Panc1 (cell line): ENCODE measurements at regions not wholly inside any gene's neighbourhood (a gene's known extent, or its start where the extent isn't known, plus 50 kb on each side); places are given as distances from the start of the nearest gene placed in this dataset.

ENCODE experiments used
- ATAC-seq: fragments of 200-7000 bp; cut with Tn5 transposase; 2 replicates; pipeline ENCODE4 v1.9.1; 2020; ENCODE audit warnings: mild to moderate bottlenecking, moderate library complexity
- BruUV-seq: library from RNA; stranded (reverse); fragments of 400-500 nt; replicated peaks from 2 replicates; lab custom pipeline; 2021; lab: Mats Ljungman, UMichigan
- CTCF ChIA-PET: fragments of 300-600 bp; sonication (Branson Sonifier 250); formaldehyde crosslinking; loops from one replicate; lab custom pipeline; 2022; ENCODE audit warnings: antibody characterized with exemption; lab: Charles Lee
- POLR2A ChIA-PET: fragments of 300-600 bp; sonication (Branson Sonifier 250); formaldehyde crosslinking; loops from one replicate; lab custom pipeline; 2022; ENCODE audit warnings: antibody characterized with exemption; lab: Charles Lee
- DNase-seq: peaks from one replicate; pipeline ENCODE4 v3.0.0-alpha.2; 2010; ENCODE audit warnings: low read depth, low spot score
- H3K27ac ChIP-seq: 2 replicates; pipeline ENCODE4 v1.5.1; 2011; ENCODE audit warnings: mild to moderate bottlenecking, low read length, inconsistent platforms
- H3K27me3 ChIP-seq: fragments of 200-500 bp; sonication (Bioruptor generic); 2 replicates; pipeline ENCODE4 v1.6.0; 2014; ENCODE audit warnings: low read length, inconsistent platforms; ENCODE audit not compliant: control insufficient read depth, insufficient read depth
- H3K36me3 ChIP-seq: fragments of 200-500 bp; sonication (Bioruptor generic); 2 replicates; pipeline ENCODE4 v1.5.1; 2014; ENCODE audit warnings: inconsistent platforms, mild to moderate bottlenecking, low read length, moderate library complexity; ENCODE audit not compliant: control insufficient read depth, insufficient read depth
- H3K4me1 ChIP-seq: 2 replicates; pipeline ENCODE4 v1.5.1; 2011; ENCODE audit warnings: inconsistent platforms, mild to moderate bottlenecking, low read length, moderate library complexity; ENCODE audit not compliant: control insufficient read depth, insufficient read depth
- H3K4me3 ChIP-seq, 2 experiments: 2 replicates each; pipeline ENCODE4 v1.5.1; 2011 to 2012; ENCODE audit warnings: low read depth in 2 of 2, low read length in 2 of 2, mild to moderate bottlenecking in 2 of 2, inconsistent platforms in 1 of 2, moderate library complexity in 1 of 2
- H3K9me3 ChIP-seq: fragments of 200-500 bp; sonication (Bioruptor generic); 2 replicates; pipeline ENCODE4 v1.5.1; 2014; ENCODE audit warnings: low read depth, mild to moderate bottlenecking, inconsistent platforms, low read length, moderate library complexity; ENCODE audit not compliant: control insufficient read depth, insufficient read depth
- POLR2AphosphoS5 ChIP-seq: IDR thresholded peaks from 2 replicates; pipeline ENCODE4 v1.6.1; 2012; ENCODE audit warnings: mild to moderate bottlenecking, low read depth, low read length, moderate library complexity
- SIN3A ChIP-seq: IDR thresholded peaks from 2 replicates; pipeline ENCODE4 v1.6.1; 2012; ENCODE audit warnings: low read depth, mild to moderate bottlenecking, low read length, moderate library complexity, borderline replicate concordance; ENCODE audit not compliant: insufficient read depth
- TCF7L2 ChIP-seq: IDR thresholded peaks from 2 replicates; pipeline ENCODE4 v1.6.1; 2011; ENCODE audit warnings: mild to moderate bottlenecking, low read depth, low read length, inconsistent platforms
- in situ Hi-C: cut with HindIII; loops from 2 replicates; pipeline ENCODE4 v1.10.0; 2016; ENCODE audit warnings: low sequenced_read_pairs, low pct_unique_long_range_greater_than_20kb
- intact Hi-C: fragments of 100-400 bp; cut with micrococcal nuclease; formaldehyde crosslinking; loops from one replicate; pipeline ENCODE4 v1.10.0; 2022; ENCODE audit not compliant: unreplicated experiment
- TF ChIP-seq, protein P1 (sequence below), 2 experiments: IDR thresholded peaks; 2 replicates each; pipeline ENCODE4 v1.6.1; 2011 to 2012; ENCODE audit warnings: low read depth in 2 of 2, control low read depth in 1 of 2, low read length in 1 of 2, mild to moderate bottlenecking in 1 of 2, moderate library complexity in 1 of 2; ENCODE audit not compliant: insufficient read depth in 1 of 2
- TF ChIP-seq, protein P2 (sequence below): fragments of 450-650 bp; IDR thresholded peaks from 2 replicates; pipeline ENCODE4 v1.5.1; 2017; ENCODE audit warnings: mild to moderate bottlenecking

DNA sequence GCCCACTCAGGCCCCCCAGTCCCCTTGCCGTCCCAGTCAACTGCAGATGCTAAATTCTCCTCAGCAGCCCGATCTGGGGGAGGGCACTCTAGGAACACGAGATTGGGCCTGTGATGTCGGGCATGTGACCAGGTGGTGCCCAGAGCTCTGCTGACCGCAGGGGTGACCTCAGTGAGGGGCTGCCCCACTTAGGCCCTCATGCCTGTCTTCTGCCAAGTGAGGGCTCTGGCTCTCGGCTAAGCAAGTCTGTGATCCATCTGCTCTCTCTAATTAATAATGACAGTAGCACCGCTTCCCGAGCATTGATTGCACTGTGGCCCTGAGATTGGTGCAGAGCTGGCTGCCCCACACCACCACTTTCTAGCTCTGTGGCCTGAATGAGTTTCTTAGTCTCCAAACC lies 138.8 kb downstream of the MRM1 start:
- no peak overlapping the region for H3K4me3 ChIP-seq
- H3K36me3 ChIP-seq = no peaks in the 10 kb centered on the region
- ATAC-seq (no peak), DNase-seq (no peak)
- no peaks in the 10 kb centered on the region; the same call in 1 of the 2 replicates for H3K27me3 ChIP-seq
- no peaks in the 10 kb centered on the region for H3K4me1 ChIP-seq
- TF ChIP-seq, protein P1, sequence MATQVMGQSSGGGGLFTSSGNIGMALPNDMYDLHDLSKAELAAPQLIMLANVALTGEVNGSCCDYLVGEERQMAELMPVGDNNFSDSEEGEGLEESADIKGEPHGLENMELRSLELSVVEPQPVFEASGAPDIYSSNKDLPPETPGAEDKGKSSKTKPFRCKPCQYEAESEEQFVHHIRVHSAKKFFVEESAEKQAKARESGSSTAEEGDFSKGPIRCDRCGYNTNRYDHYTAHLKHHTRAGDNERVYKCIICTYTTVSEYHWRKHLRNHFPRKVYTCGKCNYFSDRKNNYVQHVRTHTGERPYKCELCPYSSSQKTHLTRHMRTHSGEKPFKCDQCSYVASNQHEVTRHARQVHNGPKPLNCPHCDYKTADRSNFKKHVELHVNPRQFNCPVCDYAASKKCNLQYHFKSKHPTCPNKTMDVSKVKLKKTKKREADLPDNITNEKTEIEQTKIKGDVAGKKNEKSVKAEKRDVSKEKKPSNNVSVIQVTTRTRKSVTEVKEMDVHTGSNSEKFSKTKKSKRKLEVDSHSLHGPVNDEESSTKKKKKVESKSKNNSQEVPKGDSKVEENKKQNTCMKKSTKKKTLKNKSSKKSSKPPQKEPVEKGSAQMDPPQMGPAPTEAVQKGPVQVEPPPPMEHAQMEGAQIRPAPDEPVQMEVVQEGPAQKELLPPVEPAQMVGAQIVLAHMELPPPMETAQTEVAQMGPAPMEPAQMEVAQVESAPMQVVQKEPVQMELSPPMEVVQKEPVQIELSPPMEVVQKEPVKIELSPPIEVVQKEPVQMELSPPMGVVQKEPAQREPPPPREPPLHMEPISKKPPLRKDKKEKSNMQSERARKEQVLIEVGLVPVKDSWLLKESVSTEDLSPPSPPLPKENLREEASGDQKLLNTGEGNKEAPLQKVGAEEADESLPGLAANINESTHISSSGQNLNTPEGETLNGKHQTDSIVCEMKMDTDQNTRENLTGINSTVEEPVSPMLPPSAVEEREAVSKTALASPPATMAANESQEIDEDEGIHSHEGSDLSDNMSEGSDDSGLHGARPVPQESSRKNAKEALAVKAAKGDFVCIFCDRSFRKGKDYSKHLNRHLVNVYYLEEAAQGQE (IDR thresholded peaks at IDR 0.05; ENCODE audit: insufficient read depth in 1 of 2, low read depth in 2 of 2, low read length in 1 of 2) = no peak
- TF ChIP-seq SIN3A (no peak), POLR2AphosphoS5 (no peak), TCF7L2 (no peak)
- TF ChIP-seq, protein P2, sequence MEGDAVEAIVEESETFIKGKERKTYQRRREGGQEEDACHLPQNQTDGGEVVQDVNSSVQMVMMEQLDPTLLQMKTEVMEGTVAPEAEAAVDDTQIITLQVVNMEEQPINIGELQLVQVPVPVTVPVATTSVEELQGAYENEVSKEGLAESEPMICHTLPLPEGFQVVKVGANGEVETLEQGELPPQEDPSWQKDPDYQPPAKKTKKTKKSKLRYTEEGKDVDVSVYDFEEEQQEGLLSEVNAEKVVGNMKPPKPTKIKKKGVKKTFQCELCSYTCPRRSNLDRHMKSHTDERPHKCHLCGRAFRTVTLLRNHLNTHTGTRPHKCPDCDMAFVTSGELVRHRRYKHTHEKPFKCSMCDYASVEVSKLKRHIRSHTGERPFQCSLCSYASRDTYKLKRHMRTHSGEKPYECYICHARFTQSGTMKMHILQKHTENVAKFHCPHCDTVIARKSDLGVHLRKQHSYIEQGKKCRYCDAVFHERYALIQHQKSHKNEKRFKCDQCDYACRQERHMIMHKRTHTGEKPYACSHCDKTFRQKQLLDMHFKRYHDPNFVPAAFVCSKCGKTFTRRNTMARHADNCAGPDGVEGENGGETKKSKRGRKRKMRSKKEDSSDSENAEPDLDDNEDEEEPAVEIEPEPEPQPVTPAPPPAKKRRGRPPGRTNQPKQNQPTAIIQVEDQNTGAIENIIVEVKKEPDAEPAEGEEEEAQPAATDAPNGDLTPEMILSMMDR = no peak
- no peaks in the 10 kb centered on the region for H3K9me3 ChIP-seq
- intact Hi-C loops = no loop called here
- POLR2A ChIA-PET = no interaction called here
- no TSS peak for BruUV-seq
- no peak overlapping the region for H3K27ac ChIP-seq
- CTCF ChIA-PET = no interaction called here
- in situ Hi-C loops = no loop called here

DNA sequence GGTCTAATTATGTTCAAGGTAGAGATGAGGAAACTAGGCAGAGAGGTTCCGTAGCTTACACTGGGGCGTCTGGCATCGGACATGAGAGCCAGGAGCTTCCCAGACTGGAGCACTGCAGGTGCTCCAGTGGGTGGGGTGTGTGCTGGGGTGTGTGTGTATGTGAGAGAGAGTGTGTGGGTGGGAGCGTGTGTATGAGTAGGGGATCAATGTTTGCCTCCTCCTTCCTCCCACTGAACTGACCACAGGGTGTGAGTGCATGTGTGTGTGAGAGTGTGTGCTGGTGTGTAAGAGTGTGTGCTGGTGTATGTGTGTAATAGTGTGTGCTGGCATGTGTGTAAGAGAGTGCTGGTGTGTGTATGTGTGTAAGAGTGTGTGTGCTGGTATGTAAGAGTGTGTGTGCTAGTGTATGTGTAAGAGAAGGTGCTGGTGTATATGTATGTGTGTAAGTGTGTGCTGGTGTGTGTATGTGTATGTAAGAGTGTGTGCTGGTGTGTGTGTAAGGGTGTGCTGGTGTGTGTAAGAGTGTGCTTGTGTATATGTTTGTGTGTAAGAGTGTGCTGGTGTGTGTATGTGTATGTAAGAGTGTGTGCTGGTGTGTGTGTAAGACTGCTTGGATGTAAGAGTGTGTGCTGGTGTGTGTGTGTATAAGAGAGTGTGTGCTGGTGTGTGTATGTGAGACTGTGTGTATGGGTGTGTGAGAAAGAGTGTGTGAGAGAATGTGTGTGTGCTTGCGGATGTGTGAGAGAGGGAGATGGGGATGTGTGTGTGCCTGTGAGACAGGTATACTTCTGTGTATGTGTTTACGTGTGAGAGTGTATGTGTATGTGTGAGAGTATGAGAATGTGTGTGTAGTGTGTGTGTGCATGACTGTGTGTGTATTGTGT lies 139.9 kb downstream of the MRM1 start:
- Histone ChIP-seq H3K4me3 (no peak overlapping the region), H3K36me3 (no peaks in the 10 kb centered on the region), H3K4me1 (no peaks in the 10 kb centered on the region), H3K27me3 (no peaks in the 10 kb centered on the region; the same call in 1 of the 2 replicates), H3K9me3 (no peaks in the 10 kb centered on the region), H3K27ac (no peak overlapping the region)
- BruUV-seq = no TSS peak
- intact Hi-C loops (no loop called here), in situ Hi-C loops (no loop called here)
- DNase-seq = no peak
- no peak for ATAC-seq
- TF ChIP-seq POLR2AphosphoS5 (no peak), SIN3A (no peak), TCF7L2 (no peak)
- TF ChIP-seq, protein P2 = no peak
- TF ChIP-seq, protein P1 (IDR thresholded peaks at IDR 0.05; ENCODE audit: insufficient read depth in 1 of 2, low read depth in 2 of 2, low read length in 1 of 2) = no peak
- CTCF ChIA-PET = no interaction called here
- POLR2A ChIA-PET = no interaction called here
